SU-DHL-6 (cell line): ENCODE measurements at regions not wholly inside any gene's neighbourhood (a gene's known extent, or its start where the extent isn't known, plus 50 kb on each side); places are given as distances from the start of the nearest gene placed in this dataset.

Experiments used
- H2AFZ ChIP-seq: fragments of 200-600 bp; sonication (generic); 2 replicates; pipeline ENCODE4 v1.6.1; 2014; ENCODE audit warnings: low read depth, mild to moderate bottlenecking, moderate library complexity, mixed read lengths, antibody characterized with exemption, low read length; ENCODE audit not compliant: severe bottlenecking
- H3F3A ChIP-seq: fragments of 200-600 bp; shearing (Covaris generic); 2 replicates; pipeline ENCODE4 v1.6.0; 2016; ENCODE audit warnings: antibody characterized with exemption, mild to moderate bottlenecking; ENCODE audit not compliant: insufficient read depth
- H3K27ac ChIP-seq: fragments of 200-600 bp; sonication (generic); 2 replicates; pipeline ENCODE4 v1.5.1; 2016; ENCODE audit warnings: low read depth, mild to moderate bottlenecking, low read length, moderate library complexity, mixed read lengths
- H3K27me3 ChIP-seq: fragments of 200-600 bp; sonication (generic), shearing (Covaris generic); 2 replicates; pipeline ENCODE4 v1.6.0; 2014; ENCODE audit warnings: mild to moderate bottlenecking, low read length
- H3K36me3 ChIP-seq: fragments of 200-600 bp; sonication (generic); 2 replicates; pipeline ENCODE4 v1.6.1; 2014; ENCODE audit warnings: mild to moderate bottlenecking, low read length, mixed read lengths
- H3K4me2 ChIP-seq: fragments of 300-600, 200-600 bp; shearing (Covaris generic), sonication (generic); 2 replicates; pipeline ENCODE4 v1.6.0; 2014; ENCODE audit warnings: low read length, low read depth, mild to moderate bottlenecking; ENCODE audit not compliant: poor library complexity, severe bottlenecking
- H3K4me3 ChIP-seq: fragments of 200-600 bp; sonication (generic); 2 replicates; pipeline ENCODE4 v1.5.1; 2014; ENCODE audit warnings: antibody characterized with exemption, low read length, mild to moderate bottlenecking, mixed read lengths; ENCODE audit not compliant: insufficient read depth, poor library complexity, severe bottlenecking
- H3K79me2 ChIP-seq: fragments of 200-600 bp; sonication (generic); 2 replicates; pipeline ENCODE4 v1.6.1; 2014; ENCODE audit warnings: mild to moderate bottlenecking, low read length, moderate library complexity; ENCODE audit not compliant: insufficient read depth
- H3K9ac ChIP-seq: fragments of 200-600 bp; sonication (generic); 2 replicates; pipeline ENCODE4 v1.7.0; 2014; ENCODE audit warnings: mild to moderate bottlenecking, low read length
- H3K9me2 ChIP-seq: fragments of 200-600 bp; sonication (generic); replicated peaks from 2 replicates; pipeline ENCODE4 v1.6.1; 2014; ENCODE audit warnings: low read length; ENCODE audit not compliant: insufficient read depth
- H3K9me3 ChIP-seq: fragments of 200-600 bp; sonication (generic); 2 replicates; pipeline ENCODE4 v1.6.1; 2014; ENCODE audit warnings: low read length, mixed read lengths; ENCODE audit not compliant: insufficient read depth
- H4K20me1 ChIP-seq: fragments of 200-600 bp; sonication (generic); 2 replicates; pipeline ENCODE4 v1.6.1; 2014; ENCODE audit warnings: low read depth, mild to moderate bottlenecking, antibody characterized with exemption, low read length, moderate library complexity, mixed read lengths
- CTCF ChIP-seq: fragments of 200-600 bp; sonication (generic); IDR thresholded peaks from one replicate; pipeline ENCODE4 v1.5.1; 2017; ENCODE audit warnings: antibody characterized with exemption, mild to moderate bottlenecking, low read length, moderate library complexity; ENCODE audit not compliant: insufficient read depth, poor library complexity, severe bottlenecking
- EZH2phosphoT487 ChIP-seq: fragments of 200-600 bp; sonication (generic), shearing (Covaris generic); conservative IDR thresholded peaks from 2 replicates; pipeline ENCODE4 v1.6.1; 2018; ENCODE audit warnings: mild to moderate bottlenecking, antibody characterized with exemption, low read length, moderate library complexity, mixed read lengths

GRCh38 chr7:114182837-114183236, 231.8 kb upstream of the FOXP2 start:
- TF ChIP-seq CTCF = no peak
- no peaks in the 10 kb centered on the region for H4K20me1 ChIP-seq
- H3F3A ChIP-seq = no peaks in the 10 kb centered on the region
- no peak overlapping the region for H3K9ac ChIP-seq
- H3K79me2 ChIP-seq = no peaks in the 10 kb centered on the region
- H3K4me2 ChIP-seq = no peak overlapping the region
- H3K9me3 ChIP-seq = no peaks in the 10 kb centered on the region
- H3K27ac ChIP-seq = no peak overlapping the region
- H3K27me3 ChIP-seq = no peaks in the 10 kb centered on the region
- no peak overlapping the region for H3K4me3 ChIP-seq
- no peaks in the 10 kb centered on the region for H3K36me3 ChIP-seq
- H2AFZ ChIP-seq = no peak overlapping the region
- H3K9me2 ChIP-seq = no peaks in the 10 kb centered on the region

GRCh38 chr7:114181280-114181679, 233.3 kb upstream of the FOXP2 start:
- Histone ChIP-seq H3K27ac (no peak overlapping the region), H3K4me3 (no peak overlapping the region), H3K9me2 (no peaks in the 10 kb centered on the region), H3K4me2 (no peak overlapping the region), H3F3A (no peaks in the 10 kb centered on the region), H4K20me1 (no peaks in the 10 kb centered on the region), H3K9me3 (no peaks in the 10 kb centered on the region), H3K36me3 (no peaks in the 10 kb centered on the region), H2AFZ (no peak overlapping the region), H3K9ac (no peak overlapping the region), H3K27me3 (no peaks in the 10 kb centered on the region), H3K79me2 (no peaks in the 10 kb centered on the region)
- TF ChIP-seq EZH2phosphoT487 (no peak), CTCF (no peak)

GRCh38 chr7:114180556-114181266, 233.9 kb upstream of the FOXP2 start:
- H4K20me1 ChIP-seq = no peaks in the 10 kb centered on the region
- H3K9me2 ChIP-seq = no peaks in the 10 kb centered on the region
- TF ChIP-seq EZH2phosphoT487 (no peak), CTCF (no peak)
- no peaks in the 10 kb centered on the region for H3F3A ChIP-seq
- no peak overlapping the region for H3K4me2 ChIP-seq
- H3K4me3 ChIP-seq = no peak overlapping the region
- H3K36me3 ChIP-seq = no peaks in the 10 kb centered on the region
- H3K9ac ChIP-seq = no peak overlapping the region
- H3K79me2 ChIP-seq = no peaks in the 10 kb centered on the region
- H3K9me3 ChIP-seq = no peaks in the 10 kb centered on the region
- H3K27ac ChIP-seq = no peak overlapping the region
- no peak overlapping the region for H2AFZ ChIP-seq
- no peaks in the 10 kb centered on the region for H3K27me3 ChIP-seq
